Esophagus muscularis mucosa (tissue), 4 donors: ENCODE measurements at regions not wholly inside any gene's neighbourhood (a gene's known extent, or its start where the extent isn't known, plus 50 kb on each side); places are given as distances from the start of the nearest gene placed in this dataset.

Experiments
- EP300 ChIP-seq: sonication (generic); formaldehyde crosslinking; IDR thresholded peaks from one replicate; pipeline ENCODE4 v1.6.1; 2017; ENCODE audit warnings: antibody characterized with exemption
- POLR2A ChIP-seq: fragments of 450-650 bp; IDR thresholded peaks from one replicate; pipeline ENCODE4 v1.6.1; 2017; ENCODE audit warnings: antibody characterized with exemption, moderate library complexity, mild to moderate bottlenecking, low read depth
- POLR2AphosphoS5 ChIP-seq, 2 donors: sonication (generic); formaldehyde crosslinking; IDR thresholded peaks; one replicate each; pipeline ENCODE4 v1.6.1; 2017; ENCODE audit warnings: antibody characterized with exemption in 2 of 2
- TF ChIP-seq, protein P1 (sequence below), 3 experiments: fragments of 200-600 bp in 2 of 3; fragments of 450-650 bp in 1 of 3; sonication (generic) in 2 of 3; IDR thresholded peaks; one replicate each; pipeline ENCODE4 v1.5.1; 2017 to 2019; ENCODE audit warnings: antibody characterized with exemption in 3 of 3, mild to moderate bottlenecking in 2 of 3, moderate library complexity in 1 of 3

DNA sequence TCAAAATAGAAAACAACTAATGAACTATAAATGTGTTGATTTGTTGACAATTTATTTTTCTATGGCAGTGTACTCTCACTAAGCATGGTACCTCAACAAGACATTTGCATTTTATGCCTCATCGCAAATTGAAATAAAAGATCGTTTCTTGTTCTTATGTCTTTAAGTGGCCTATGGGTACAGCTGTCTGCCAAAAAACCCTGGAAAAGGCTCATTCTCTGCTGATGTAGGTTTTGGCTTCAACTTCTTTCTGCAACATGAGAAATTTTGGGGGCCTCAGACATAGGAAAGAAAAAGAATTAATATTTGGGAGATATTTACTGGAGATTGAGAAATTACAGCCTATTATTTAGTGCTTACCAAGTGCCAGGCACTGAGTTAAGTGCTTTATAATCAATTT lies 205.1 kb upstream of the DPP10 start:
- TF ChIP-seq EP300 (no peak), POLR2A (no peak), POLR2AphosphoS5 (IDR thresholded peaks at IDR 0.05) (no peak)
- TF ChIP-seq, protein P1, sequence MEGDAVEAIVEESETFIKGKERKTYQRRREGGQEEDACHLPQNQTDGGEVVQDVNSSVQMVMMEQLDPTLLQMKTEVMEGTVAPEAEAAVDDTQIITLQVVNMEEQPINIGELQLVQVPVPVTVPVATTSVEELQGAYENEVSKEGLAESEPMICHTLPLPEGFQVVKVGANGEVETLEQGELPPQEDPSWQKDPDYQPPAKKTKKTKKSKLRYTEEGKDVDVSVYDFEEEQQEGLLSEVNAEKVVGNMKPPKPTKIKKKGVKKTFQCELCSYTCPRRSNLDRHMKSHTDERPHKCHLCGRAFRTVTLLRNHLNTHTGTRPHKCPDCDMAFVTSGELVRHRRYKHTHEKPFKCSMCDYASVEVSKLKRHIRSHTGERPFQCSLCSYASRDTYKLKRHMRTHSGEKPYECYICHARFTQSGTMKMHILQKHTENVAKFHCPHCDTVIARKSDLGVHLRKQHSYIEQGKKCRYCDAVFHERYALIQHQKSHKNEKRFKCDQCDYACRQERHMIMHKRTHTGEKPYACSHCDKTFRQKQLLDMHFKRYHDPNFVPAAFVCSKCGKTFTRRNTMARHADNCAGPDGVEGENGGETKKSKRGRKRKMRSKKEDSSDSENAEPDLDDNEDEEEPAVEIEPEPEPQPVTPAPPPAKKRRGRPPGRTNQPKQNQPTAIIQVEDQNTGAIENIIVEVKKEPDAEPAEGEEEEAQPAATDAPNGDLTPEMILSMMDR (IDR thresholded peaks at IDR 0.05): no peak
